ENCODE measurements at regions not wholly inside any gene's neighbourhood (a gene's known extent, or its start where the extent isn't known, plus 50 kb on each side); places are given as distances from the start of the nearest gene placed in this dataset.

DNA sequence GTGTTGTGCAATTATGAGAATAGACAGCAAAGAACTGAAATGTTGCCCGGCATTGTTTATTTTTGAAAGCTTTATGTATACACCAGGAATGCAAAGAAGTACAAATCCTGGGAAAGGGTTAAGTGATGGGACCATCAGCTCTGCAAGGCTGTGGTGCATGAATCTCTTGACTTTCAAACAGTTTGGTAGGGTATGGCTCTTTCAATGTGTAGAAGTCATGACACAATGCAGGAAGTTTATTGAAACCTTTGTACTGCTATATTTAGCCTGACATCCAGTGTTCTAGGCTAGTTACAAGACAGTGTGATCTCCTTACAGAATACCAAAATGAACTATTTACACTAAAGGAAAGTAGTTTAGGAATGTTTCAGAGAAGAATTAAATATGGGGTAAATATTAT, 206.8 kb upstream of the HAND2 start:
- TF ChIP-seq, protein P1, sequence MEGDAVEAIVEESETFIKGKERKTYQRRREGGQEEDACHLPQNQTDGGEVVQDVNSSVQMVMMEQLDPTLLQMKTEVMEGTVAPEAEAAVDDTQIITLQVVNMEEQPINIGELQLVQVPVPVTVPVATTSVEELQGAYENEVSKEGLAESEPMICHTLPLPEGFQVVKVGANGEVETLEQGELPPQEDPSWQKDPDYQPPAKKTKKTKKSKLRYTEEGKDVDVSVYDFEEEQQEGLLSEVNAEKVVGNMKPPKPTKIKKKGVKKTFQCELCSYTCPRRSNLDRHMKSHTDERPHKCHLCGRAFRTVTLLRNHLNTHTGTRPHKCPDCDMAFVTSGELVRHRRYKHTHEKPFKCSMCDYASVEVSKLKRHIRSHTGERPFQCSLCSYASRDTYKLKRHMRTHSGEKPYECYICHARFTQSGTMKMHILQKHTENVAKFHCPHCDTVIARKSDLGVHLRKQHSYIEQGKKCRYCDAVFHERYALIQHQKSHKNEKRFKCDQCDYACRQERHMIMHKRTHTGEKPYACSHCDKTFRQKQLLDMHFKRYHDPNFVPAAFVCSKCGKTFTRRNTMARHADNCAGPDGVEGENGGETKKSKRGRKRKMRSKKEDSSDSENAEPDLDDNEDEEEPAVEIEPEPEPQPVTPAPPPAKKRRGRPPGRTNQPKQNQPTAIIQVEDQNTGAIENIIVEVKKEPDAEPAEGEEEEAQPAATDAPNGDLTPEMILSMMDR (IDR thresholded peaks at IDR 0.05): no peak
- no peak for TF ChIP-seq POLR2A (IDR thresholded peaks at IDR 0.05)
